M059J (cell line): ENCODE measurements at regions not wholly inside any gene's neighbourhood (a gene's known extent, or its start where the extent isn't known, plus 50 kb on each side); places are given as distances from the start of the nearest gene placed in this dataset.
"Not testable (repeated sequence)": the region's sequence is repeated elsewhere in the genome, so short reads cannot be mapped to it uniquely, and the experiment has no call there.

Experiments used
- DNase-seq: peaks from one replicate; pipeline ENCODE4 v3.0.0-alpha.2; 2012; ENCODE audit warnings: low read depth

GRCh38 chr11:89545691-89546090 is 54.5 kb upstream of the NOX4 start:
- DNase-seq = no peak

- not testable (repeated sequence) for DNase-seq
Measured at GRCh38 chr11:89555781-89556180, 64.6 kb upstream of the NOX4 start.

- not testable (repeated sequence) for DNase-seq
Measured at GRCh38 chr11:89556731-89557707, 65.8 kb upstream of the NOX4 start.

GRCh38 chr11:89560598-89560997 is 69.4 kb upstream of the NOX4 start:
- not testable (repeated sequence) for DNase-seq

GRCh38 chr11:89562731-89563130 is 71.6 kb upstream of the NOX4 start:
- not testable (repeated sequence) for DNase-seq

- no peak for DNase-seq
Measured at GRCh38 chr11:89566972-89567371, 75.8 kb upstream of the NOX4 start.

- DNase-seq = not testable (repeated sequence)
Measured at GRCh38 chr11:89569387-89569786, 78.2 kb upstream of the NOX4 start.

- DNase-seq = not testable (repeated sequence)
Measured at GRCh38 chr11:89571706-89572105, 80.5 kb upstream of the NOX4 start.

- not testable (repeated sequence) for DNase-seq
Measured at GRCh38 chr11:89575846-89576245, 84.7 kb upstream of the NOX4 start.

- not testable (repeated sequence) for DNase-seq
Measured at GRCh38 chr11:89577428-89577827, 86.3 kb upstream of the NOX4 start.

GRCh38 chr11:89583580-89583979 is 92.4 kb upstream of the NOX4 start:
- no peak for DNase-seq

- DNase-seq = not testable (repeated sequence)
Measured at GRCh38 chr11:89585046-89585445, 93.9 kb upstream of the NOX4 start.

- not testable (repeated sequence) for DNase-seq
Measured at GRCh38 chr11:89585471-89585870, 94.3 kb upstream of the NOX4 start.

- DNase-seq = not testable (repeated sequence)
Measured at GRCh38 chr11:89589413-89589812, 98.2 kb upstream of the NOX4 start.

- DNase-seq = peak; percentile 32
Measured at GRCh38 chr11:89590008-89590632, 98.9 kb upstream of the NOX4 start.

- DNase-seq = peak; percentile 31
Measured at GRCh38 chr11:89601263-89601662, 108.8 kb upstream of the TRIM77 start.

GRCh38 chr11:89604281-89604680 is 105.8 kb upstream of the TRIM77 start:
- DNase-seq = no peak

GRCh38 chr11:89606845-89607244 is 103.3 kb upstream of the TRIM77 start:
- peak; percentile 63 for DNase-seq

GRCh38 chr11:89607497-89607896 is 102.6 kb upstream of the TRIM77 start:
- peak; percentile 11 for DNase-seq

- DNase-seq = no peak
Measured at GRCh38 chr11:89608234-89608966, 101.7 kb upstream of the TRIM77 start.

- no peak for DNase-seq
Measured at GRCh38 chr11:89612096-89612495, 98.0 kb upstream of the TRIM77 start.

- DNase-seq = peak; percentile 5
Measured at GRCh38 chr11:89613911-89614310, 96.2 kb upstream of the TRIM77 start.
